Kidney (tissue), 13 donors: ENCODE measurements at regions not wholly inside any gene's neighbourhood (a gene's known extent, or its start where the extent isn't known, plus 50 kb on each side); places are given as distances from the start of the nearest gene placed in this dataset.

Experiments
- DNase-seq, 5 donors: peaks; one replicate each; pipeline ENCODE4 v3.0.0-alpha.2; 2013 to 2020
- FAIRE-seq: peaks from 2 replicates; lab custom pipeline; 2012; peaks lifted over from hg19 to GRCh38; lab: Jason Lieb, UNC
- H3K27ac ChIP-seq, 2 donors: one replicate each; pipeline ENCODE4 v1.7.0; 2013; ENCODE audit warnings: low read depth in 2 of 2, low read length in 2 of 2, inconsistent platforms in 1 of 2
- H3K27me3 ChIP-seq: one replicate; pipeline ENCODE4 v1.7.1; 2013; ENCODE audit warnings: low read length, inconsistent platforms; ENCODE audit not compliant: control insufficient read depth, insufficient read depth
- H3K36me3 ChIP-seq, 3 donors: one replicate each; pipeline versions ENCODE4 v1.7.0 to v1.7.1; 2013; ENCODE audit warnings: low read length in 3 of 3, control low read depth in 1 of 3, inconsistent platforms in 1 of 3; ENCODE audit not compliant: insufficient read depth in 3 of 3, control insufficient read depth in 2 of 3
- H3K4me1 ChIP-seq, 3 donors: one replicate each; pipeline versions ENCODE4 v1.7.0 to v1.7.1; 2013; ENCODE audit warnings: low read length in 3 of 3, inconsistent platforms in 1 of 3, low read depth in 1 of 3; ENCODE audit not compliant: control insufficient read depth in 2 of 3, insufficient read depth in 2 of 3
- H3K4me3 ChIP-seq, 3 donors: one replicate each; pipeline versions ENCODE4 v1.7.0 to v1.8.1; 2013; ENCODE audit warnings: low read length in 3 of 3, control low read depth in 1 of 3, inconsistent platforms in 1 of 3
- H3K9ac ChIP-seq, 3 donors: one replicate each; pipeline versions ENCODE4 v1.7.0 to v1.7.1; 2013; ENCODE audit warnings: low read length in 3 of 3, control low read depth in 1 of 3, inconsistent platforms in 1 of 3
- H3K9me3 ChIP-seq, 3 donors: one replicate each; pipeline versions ENCODE4 v1.7.0 to v1.7.1; 2013; ENCODE audit warnings: low read length in 3 of 3, control low read depth in 1 of 3, inconsistent platforms in 1 of 3; ENCODE audit not compliant: control insufficient read depth in 2 of 3, insufficient read depth in 1 of 3
- intact Hi-C: fragments of 100-400 bp; cut with DNase I; formaldehyde crosslinking; loops from one replicate; pipeline ENCODE4 v1.11.1; 2022
- TF ChIP-seq, protein P1 (sequence below): IDR thresholded peaks from 3 replicates; pipeline ENCODE4 v1.5.1; 2012; ENCODE audit warnings: mild to moderate bottlenecking, moderate library complexity, borderline replicate concordance; ENCODE audit not compliant: insufficient read depth; ENCODE audit errors: extremely low read depth
- donor health status: control.
- donor health status: control.
- donor health status: control.
- donor health status: control.
- donor health status: control.
- donor health status: DM: yes; HTN: yes; CAD: no.
- donor health status: Normal renal cell carcinoma (clear cell type).

- intact Hi-C loops, result no loop called here
- H3K4me1 ChIP-seq, result no peaks in the 10 kb centered on the region
- H3K9ac ChIP-seq, result no peak overlapping the region
- H3K27ac ChIP-seq, result no peak overlapping the region
- H3K9me3 ChIP-seq, result no peaks in the 10 kb centered on the region
- TF ChIP-seq, protein P1, sequence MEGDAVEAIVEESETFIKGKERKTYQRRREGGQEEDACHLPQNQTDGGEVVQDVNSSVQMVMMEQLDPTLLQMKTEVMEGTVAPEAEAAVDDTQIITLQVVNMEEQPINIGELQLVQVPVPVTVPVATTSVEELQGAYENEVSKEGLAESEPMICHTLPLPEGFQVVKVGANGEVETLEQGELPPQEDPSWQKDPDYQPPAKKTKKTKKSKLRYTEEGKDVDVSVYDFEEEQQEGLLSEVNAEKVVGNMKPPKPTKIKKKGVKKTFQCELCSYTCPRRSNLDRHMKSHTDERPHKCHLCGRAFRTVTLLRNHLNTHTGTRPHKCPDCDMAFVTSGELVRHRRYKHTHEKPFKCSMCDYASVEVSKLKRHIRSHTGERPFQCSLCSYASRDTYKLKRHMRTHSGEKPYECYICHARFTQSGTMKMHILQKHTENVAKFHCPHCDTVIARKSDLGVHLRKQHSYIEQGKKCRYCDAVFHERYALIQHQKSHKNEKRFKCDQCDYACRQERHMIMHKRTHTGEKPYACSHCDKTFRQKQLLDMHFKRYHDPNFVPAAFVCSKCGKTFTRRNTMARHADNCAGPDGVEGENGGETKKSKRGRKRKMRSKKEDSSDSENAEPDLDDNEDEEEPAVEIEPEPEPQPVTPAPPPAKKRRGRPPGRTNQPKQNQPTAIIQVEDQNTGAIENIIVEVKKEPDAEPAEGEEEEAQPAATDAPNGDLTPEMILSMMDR, result no peak
- no peaks in the 10 kb centered on the region for H3K27me3 ChIP-seq
- no peaks in the 10 kb centered on the region for H3K36me3 ChIP-seq
- no peak for DNase-seq
- H3K4me3 ChIP-seq, result no peak overlapping the region
- no peak for FAIRE-seq
These were observed 170.3 kb upstream of the FTMT start for GRCh38 chr5:121681229-121681855.

DNA sequence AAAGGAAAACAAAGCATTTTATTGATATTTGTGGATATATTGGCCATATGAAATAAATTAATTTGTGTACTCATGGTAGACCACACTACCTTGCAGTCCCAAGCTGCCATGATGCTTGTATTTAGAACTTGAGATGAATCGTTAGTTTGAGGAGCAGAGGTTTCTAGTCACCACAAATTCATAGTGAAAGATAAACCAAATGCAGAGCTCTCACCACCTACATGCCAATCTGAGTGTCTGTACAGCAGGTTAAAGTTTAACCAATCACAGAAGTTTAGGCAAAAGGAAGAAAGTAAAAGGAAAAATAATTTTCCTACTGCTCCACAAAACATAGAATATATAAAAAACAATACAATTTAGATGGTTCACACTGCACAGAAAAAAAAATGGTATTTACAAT, 163.6 kb upstream of the FTMT start:
- FAIRE-seq, result no peak
- TF ChIP-seq, protein P1, result no peak

GRCh38 chr5:121688781-121689180, 162.9 kb upstream of the FTMT start:
- Histone ChIP-seq H3K27me3 (no peaks in the 10 kb centered on the region), H3K4me3 (no peak overlapping the region), H3K4me1 (no peaks in the 10 kb centered on the region), H3K9me3 (no peaks in the 10 kb centered on the region), H3K36me3 (no peaks in the 10 kb centered on the region), H3K27ac (no peak overlapping the region), H3K9ac (no peak overlapping the region)
- FAIRE-seq, result no peak
- TF ChIP-seq, protein P1, result no peak
- DNase-seq, result no peak
- intact Hi-C loops, result no loop called here

More for the DNA sequence above, 163.6 kb upstream of the FTMT start:
- Histone ChIP-seq H3K9me3 (no peaks in the 10 kb centered on the region), H3K27me3 (no peaks in the 10 kb centered on the region), H3K36me3 (no peaks in the 10 kb centered on the region), H3K4me1 (no peaks in the 10 kb centered on the region), H3K4me3 (no peak overlapping the region), H3K9ac (no peak overlapping the region), H3K27ac (no peak overlapping the region)
- DNase-seq, result no peak
- intact Hi-C loops, result no loop called here

- no peaks in the 10 kb centered on the region for H3K27me3 ChIP-seq
- DNase-seq (peak in 1 of 5 donors; percentile 7), FAIRE-seq (no peak)
- H3K4me3 ChIP-seq, result no peak overlapping the region
- TF ChIP-seq, protein P1, result no peak
- no peak overlapping the region for H3K27ac ChIP-seq
- H3K36me3 ChIP-seq, result no peaks in the 10 kb centered on the region
- H3K9me3 ChIP-seq, result no peaks in the 10 kb centered on the region
- no peaks in the 10 kb centered on the region for H3K4me1 ChIP-seq
- intact Hi-C loops, result no loop called here
- H3K9ac ChIP-seq, result no peak overlapping the region
These were observed 160.2 kb upstream of the FTMT start for GRCh38 chr5:121691478-121691877.
